Suprapubic skin (tissue), 2 donors: ENCODE measurements at regions not wholly inside any gene's neighbourhood (a gene's known extent, or its start where the extent isn't known, plus 50 kb on each side); places are given as distances from the start of the nearest gene placed in this dataset.

Experiments
- EP300 ChIP-seq: sonication (generic); formaldehyde crosslinking; IDR thresholded peaks from one replicate; pipeline ENCODE4 v1.6.1; 2017; ENCODE audit warnings: antibody characterized with exemption
- POLR2A ChIP-seq, 2 donors: fragments of 450-650 bp; IDR thresholded peaks; one replicate each; pipeline ENCODE4 v1.6.1; 2017; ENCODE audit warnings: antibody characterized with exemption in 2 of 2, mild to moderate bottlenecking in 2 of 2, moderate library complexity in 2 of 2

GRCh38 chr12:22800332-22800731, 175.4 kb downstream of the ETNK1 start:
- no peak for TF ChIP-seq POLR2A (IDR thresholded peaks at IDR 0.05)
- no peak for TF ChIP-seq EP300
